Upper lobe of left lung (tissue), 6 donors: ENCODE measurements at regions not wholly inside any gene's neighbourhood (a gene's known extent, or its start where the extent isn't known, plus 50 kb on each side); places are given as distances from the start of the nearest gene placed in this dataset.

Source experiments
- ATAC-seq, 2 donors: fragments of 200-7000 bp; cut with Tn5 transposase; one replicate each; pipeline ENCODE4 v1.9.1; 2022; ENCODE audit warnings: mild to moderate bottlenecking in 2 of 2, moderate library complexity in 2 of 2; ENCODE audit not compliant: low FRiP score in 2 of 2
- DNase-seq, 2 donors: peaks; one replicate each; pipeline ENCODE4 v3.0.0-alpha.2; 2019 to 2020
- H3K27ac ChIP-seq, 4 donors: fragments of 200-600 bp; sonication (generic); one replicate each; pipeline ENCODE4 v1.5.1; 2016 to 2019
- H3K27me3 ChIP-seq, 4 donors: fragments of 200-600 bp; sonication (generic); one replicate each; pipeline ENCODE4 v1.5.1; 2017 to 2019
- H3K36me3 ChIP-seq, 4 donors: fragments of 200-600 bp; sonication (generic); one replicate each; pipeline ENCODE4 v1.5.1; 2016 to 2019
- H3K4me1 ChIP-seq, 4 donors: fragments of 200-600 bp; sonication (generic); one replicate each; pipeline ENCODE4 v1.5.1; 2018 to 2019
- H3K4me3 ChIP-seq, 4 donors: fragments of 200-600 bp; sonication (generic); one replicate each; pipeline ENCODE4 v1.5.1; 2017 to 2019; ENCODE audit warnings: mild to moderate bottlenecking in 2 of 4, moderate library complexity in 1 of 4
- H3K9me3 ChIP-seq, 4 donors: fragments of 200-600 bp; sonication (generic); one replicate each; pipeline ENCODE4 v1.5.1; 2018 to 2019
- EP300 ChIP-seq, 4 donors: sonication (generic); formaldehyde crosslinking; IDR thresholded peaks; one replicate each; pipeline ENCODE4 v1.5.1; 2017; ENCODE audit warnings: antibody characterized with exemption in 4 of 4, control low read depth in 2 of 4
- POLR2A ChIP-seq, 4 donors: fragments of 450-650 bp; IDR thresholded peaks; one replicate each; pipeline ENCODE4 v1.5.1; 2016 to 2017; ENCODE audit warnings: antibody characterized with exemption in 4 of 4, mild to moderate bottlenecking in 2 of 4
- POLR2AphosphoS5 ChIP-seq, 2 donors: sonication (generic); formaldehyde crosslinking; IDR thresholded peaks; one replicate each; pipeline ENCODE4 v1.5.1; 2017; ENCODE audit warnings: antibody characterized with exemption in 2 of 2
- WGBS, 2 donors: methylation state at CpG; one replicate each; pipeline ENCODE4 v1.1.5; 2017 to 2018; 5-methylcytosine and 5-hydroxymethylcytosine counted together
- TF ChIP-seq, protein P1 (sequence below), 6 experiments: fragments of 450-650 bp in 4 of 6; fragments of 200-600 bp in 2 of 6; sonication (generic) in 2 of 6; IDR thresholded peaks; one replicate each; pipeline ENCODE4 v1.5.1; 2016 to 2019; ENCODE audit warnings: antibody characterized with exemption in 6 of 6
- donor health status: DM: no; HTN: no; CAD: no; lungs with moderate emphysema.
- donor health status: DM: no; HTN: yes; CAD: no; lungs with severe emphysema.

DNA sequence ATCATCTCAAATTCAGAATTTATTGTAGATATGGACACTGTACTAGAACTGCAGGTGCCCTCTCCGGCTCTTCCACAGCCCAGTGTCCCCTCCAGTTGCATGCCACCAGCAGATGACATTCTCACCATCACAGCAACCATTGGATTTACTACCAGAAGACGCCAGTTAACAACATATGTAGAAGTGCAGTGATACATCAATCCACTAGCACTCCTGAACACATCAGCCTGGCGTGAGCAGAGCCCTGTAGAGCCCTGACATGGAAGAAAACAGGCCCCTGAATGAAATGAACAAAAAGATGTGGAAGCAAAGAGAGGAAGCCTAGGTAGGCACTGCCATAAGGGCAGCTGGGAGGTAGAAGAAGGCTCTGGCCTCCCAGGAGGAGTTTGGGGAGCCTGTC, 73.1 kb upstream of the GALNT2 start:
- Histone ChIP-seq H3K4me1 (no peaks in the 10 kb centered on the region), H3K27ac (no peak overlapping the region), H3K9me3 (no peaks in the 10 kb centered on the region), H3K27me3 (no peaks in the 10 kb centered on the region), H3K4me3 (no peak overlapping the region), H3K36me3 (no peaks in the 10 kb centered on the region)
- 74 to 79% methylated on average over 3 of the region's 3 CpGs for WGBS, 2 donors
- TF ChIP-seq EP300 (IDR thresholded peaks at IDR 0.05) (no peak), POLR2AphosphoS5 (IDR thresholded peaks at IDR 0.05) (no peak), POLR2A (IDR thresholded peaks at IDR 0.05) (no peak)
- TF ChIP-seq, protein P1, sequence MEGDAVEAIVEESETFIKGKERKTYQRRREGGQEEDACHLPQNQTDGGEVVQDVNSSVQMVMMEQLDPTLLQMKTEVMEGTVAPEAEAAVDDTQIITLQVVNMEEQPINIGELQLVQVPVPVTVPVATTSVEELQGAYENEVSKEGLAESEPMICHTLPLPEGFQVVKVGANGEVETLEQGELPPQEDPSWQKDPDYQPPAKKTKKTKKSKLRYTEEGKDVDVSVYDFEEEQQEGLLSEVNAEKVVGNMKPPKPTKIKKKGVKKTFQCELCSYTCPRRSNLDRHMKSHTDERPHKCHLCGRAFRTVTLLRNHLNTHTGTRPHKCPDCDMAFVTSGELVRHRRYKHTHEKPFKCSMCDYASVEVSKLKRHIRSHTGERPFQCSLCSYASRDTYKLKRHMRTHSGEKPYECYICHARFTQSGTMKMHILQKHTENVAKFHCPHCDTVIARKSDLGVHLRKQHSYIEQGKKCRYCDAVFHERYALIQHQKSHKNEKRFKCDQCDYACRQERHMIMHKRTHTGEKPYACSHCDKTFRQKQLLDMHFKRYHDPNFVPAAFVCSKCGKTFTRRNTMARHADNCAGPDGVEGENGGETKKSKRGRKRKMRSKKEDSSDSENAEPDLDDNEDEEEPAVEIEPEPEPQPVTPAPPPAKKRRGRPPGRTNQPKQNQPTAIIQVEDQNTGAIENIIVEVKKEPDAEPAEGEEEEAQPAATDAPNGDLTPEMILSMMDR (IDR thresholded peaks at IDR 0.05) = no peak
- ATAC-seq (no peak), DNase-seq (no peak)

DNA sequence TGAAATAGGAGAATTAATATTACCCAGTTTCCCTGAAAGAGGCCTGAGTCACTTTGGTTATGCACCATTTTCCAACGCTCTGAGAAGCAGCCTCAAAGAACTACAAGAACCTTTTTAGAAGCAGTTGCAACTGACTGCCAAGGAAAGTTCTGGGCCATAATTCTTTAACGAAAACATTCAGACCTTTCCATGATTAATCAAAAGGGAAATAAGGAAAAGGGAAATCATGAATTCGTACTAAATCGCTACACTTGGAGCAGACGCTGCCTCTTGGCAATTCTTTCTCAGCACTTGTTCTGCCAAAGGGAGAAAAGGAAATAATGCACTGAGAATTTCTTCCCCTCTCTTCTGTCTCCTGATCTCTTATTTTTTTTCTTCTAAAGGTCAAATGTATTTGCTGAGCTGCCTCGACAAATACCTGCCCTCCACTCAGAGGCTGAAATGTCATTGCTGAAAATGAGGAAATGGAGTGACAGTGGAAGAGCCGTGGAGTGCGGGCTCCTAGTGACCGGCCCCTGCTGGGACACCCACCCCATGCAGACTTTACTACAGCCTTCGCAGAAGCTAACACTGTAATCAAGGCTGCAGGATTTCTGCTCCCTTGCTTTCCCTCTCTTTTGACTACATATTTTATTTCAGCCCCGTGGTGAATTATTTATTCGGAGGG, 67.9 kb upstream of the GALNT2 start:
- WGBS, 2 donors = 50 to 56% methylated on average over 12 of the region's 12 CpGs
- Histone ChIP-seq H3K27me3 (no peaks in the 10 kb centered on the region), H3K36me3 (no peaks in the 10 kb centered on the region), H3K4me1 (peaks cover 0 to 11% (median 11%) of the 10 kb centered on the region in 4 donors), H3K27ac (no peak overlapping the region), H3K9me3 (no peaks in the 10 kb centered on the region), H3K4me3 (no peak overlapping the region)
- TF ChIP-seq POLR2AphosphoS5 (IDR thresholded peaks at IDR 0.05) (no peak), EP300 (IDR thresholded peaks at IDR 0.05) (no peak), POLR2A (IDR thresholded peaks at IDR 0.05) (no peak)
- TF ChIP-seq, protein P1 (IDR thresholded peaks at IDR 0.05) = no peak
- ATAC-seq (peak in 1 of 2 donors; percentile 26), DNase-seq (no peak)

DNA sequence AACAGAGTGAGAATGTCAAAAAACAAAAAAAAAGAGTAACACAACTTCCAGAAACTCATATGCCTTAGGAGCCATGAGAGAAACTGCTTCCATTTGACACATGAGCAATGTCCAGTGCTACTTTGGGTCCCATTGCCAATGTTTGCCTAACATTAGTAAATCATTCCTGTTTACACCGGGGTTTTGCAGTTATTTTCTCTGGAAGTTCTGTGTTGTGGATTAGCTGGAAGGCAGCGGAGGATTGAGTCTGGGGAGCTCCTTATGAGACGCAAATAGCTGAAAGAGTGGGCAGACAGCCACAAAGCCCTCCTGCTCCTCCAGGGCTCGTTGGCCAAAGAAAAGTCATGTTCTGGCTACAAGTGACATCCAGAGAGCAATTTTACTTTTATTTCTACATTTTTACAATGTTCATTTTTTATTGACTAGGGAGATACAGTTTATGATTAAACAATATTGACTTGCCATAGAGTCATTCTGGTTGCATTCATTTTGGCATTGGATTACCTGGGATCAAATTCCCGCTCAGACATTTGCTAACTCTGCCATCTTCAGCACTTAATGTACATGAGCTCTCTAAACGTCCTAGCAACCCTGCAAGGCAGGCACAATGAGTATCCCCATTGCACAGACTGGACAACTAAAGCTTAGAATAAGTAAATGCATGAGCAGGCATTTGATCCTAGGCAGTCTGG, 66.4 kb upstream of the GALNT2 start:
- Histone ChIP-seq H3K4me3 (no peak overlapping the region), H3K36me3 (no peaks in the 10 kb centered on the region), H3K27ac (no peak overlapping the region), H3K9me3 (no peaks in the 10 kb centered on the region), H3K4me1 (peaks cover 0 to 11% (median 11%) of the 10 kb centered on the region in 4 donors), H3K27me3 (no peaks in the 10 kb centered on the region)
- ATAC-seq = no peak
- 76 to 81% methylated on average over 6 of the region's 6 CpGs for WGBS, 2 donors
- TF ChIP-seq, protein P1 (IDR thresholded peaks at IDR 0.05) = no peak
- TF ChIP-seq EP300 (IDR thresholded peaks at IDR 0.05) = no peak
- TF ChIP-seq POLR2AphosphoS5 (IDR thresholded peaks at IDR 0.05) = no peak
- no peak for TF ChIP-seq POLR2A (IDR thresholded peaks at IDR 0.05)
- DNase-seq = no peak

DNA sequence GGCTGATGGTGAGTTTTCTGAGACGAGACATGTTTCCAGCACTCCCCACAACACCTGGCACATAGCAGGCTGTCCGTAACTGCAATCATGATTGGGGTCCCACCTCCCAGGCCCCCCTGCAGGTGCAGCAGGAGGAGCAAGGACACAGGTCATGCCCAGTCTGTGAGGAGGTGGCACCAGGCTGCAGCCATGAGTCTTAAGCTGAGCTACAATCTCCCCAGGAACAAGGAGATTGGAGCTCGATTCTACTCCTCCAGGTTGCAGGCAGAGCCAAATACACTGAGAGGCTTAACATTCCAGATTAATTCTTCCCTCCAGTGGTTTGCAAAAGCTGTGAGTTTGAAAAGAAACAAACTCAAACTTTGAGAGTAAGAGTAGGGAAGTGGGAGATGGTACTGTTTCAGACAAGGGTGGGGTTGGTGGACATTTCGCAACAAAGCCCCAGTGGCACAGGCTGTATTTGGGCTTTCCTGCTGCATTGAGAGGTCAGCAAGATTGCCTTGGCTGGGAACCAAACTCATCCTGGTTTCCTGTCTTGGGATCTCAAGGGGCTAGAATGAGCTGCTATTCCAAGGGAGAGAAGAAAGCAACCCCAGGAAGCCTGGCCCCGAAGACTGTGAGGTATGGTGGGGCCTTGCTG, 64.8 kb upstream of the GALNT2 start:
- ATAC-seq (peak in 1 of 2 donors; percentile 84), DNase-seq (peak in 1 of 2 donors; percentile 60)
- Histone ChIP-seq H3K36me3 (no peaks in the 10 kb centered on the region), H3K4me1 (peaks cover 0 to 11% (median 11%) of the 10 kb centered on the region in 4 donors), H3K4me3 (no peak overlapping the region), H3K9me3 (no peaks in the 10 kb centered on the region), H3K27me3 (no peaks in the 10 kb centered on the region), H3K27ac (no peak overlapping the region)
- TF ChIP-seq POLR2A (IDR thresholded peaks at IDR 0.05) = no peak
- no peak for TF ChIP-seq POLR2AphosphoS5 (IDR thresholded peaks at IDR 0.05)
- TF ChIP-seq EP300 (IDR thresholded peaks at IDR 0.05) = no peak
- WGBS, 2 donors = 45 to 49% methylated on average over 3 to 5 of the region's 5 CpGs

DNA sequence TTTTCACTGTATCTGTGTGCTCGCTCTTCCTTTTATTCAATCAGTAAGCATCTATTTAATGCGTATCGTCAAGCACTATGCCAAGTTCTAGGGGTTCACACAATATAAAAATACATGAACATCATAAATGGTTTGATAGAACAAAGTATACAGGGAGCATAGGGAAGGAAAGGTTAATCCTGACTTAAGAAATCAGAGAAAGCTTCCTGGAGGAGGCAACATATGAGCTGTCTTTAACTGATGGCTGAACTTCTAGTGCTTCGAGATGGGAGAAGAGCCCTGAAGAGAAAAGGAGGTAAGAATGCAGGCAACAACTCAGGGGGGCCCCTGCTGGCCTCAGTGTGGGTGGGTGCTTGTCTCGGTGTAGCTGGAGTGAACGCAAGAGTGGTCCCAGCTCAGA, 63.6 kb upstream of the GALNT2 start:
- DNase-seq = no peak
- no peak overlapping the region for H3K4me3 ChIP-seq
- H3K4me1 ChIP-seq = peaks cover 0 to 11% (median 11%) of the 10 kb centered on the region in 4 donors
- no peak for ATAC-seq
- TF ChIP-seq POLR2A (IDR thresholded peaks at IDR 0.05) = no peak
- TF ChIP-seq POLR2AphosphoS5 (IDR thresholded peaks at IDR 0.05) = no peak
- TF ChIP-seq EP300 (IDR thresholded peaks at IDR 0.05) = no peak
- TF ChIP-seq, protein P1 (IDR thresholded peaks at IDR 0.05) = no peak
- no peak overlapping the region for H3K27ac ChIP-seq
- no peaks in the 10 kb centered on the region for H3K9me3 ChIP-seq
- no peaks in the 10 kb centered on the region for H3K27me3 ChIP-seq
- H3K36me3 ChIP-seq = no peaks in the 10 kb centered on the region
- WGBS, 2 donors = 89 to 90% methylated on average over 6 of the region's 6 CpGs
